Thymus (tissue), 11 donors: ENCODE measurements at regions not wholly inside any gene's neighbourhood (a gene's known extent, or its start where the extent isn't known, plus 50 kb on each side); places are given as distances from the start of the nearest gene placed in this dataset.
"Not testable (repeated sequence)": the region's sequence is repeated elsewhere in the genome, so short reads cannot be mapped to it uniquely, and the experiment has no call there.

Experiments
- DNase-seq, 9 donors: peaks; one replicate each; pipeline ENCODE4 v3.0.0-alpha.2; 2013; ENCODE audit warnings: low spot score in 9 of 9, low read depth in 6 of 9, missing footprints in 1 of 9
- H3K27ac ChIP-seq, 2 donors: one replicate each; pipeline ENCODE4 v1.5.1; 2013; ENCODE audit warnings: control low read depth in 1 of 2, low read depth in 1 of 2, low read length in 1 of 2, mild to moderate bottlenecking in 1 of 2, moderate library complexity in 1 of 2
- H3K27me3 ChIP-seq, 2 donors: one replicate each; pipeline ENCODE4 v1.5.1; 2013; ENCODE audit warnings: low read length in 1 of 2; ENCODE audit not compliant: control insufficient read depth in 2 of 2, insufficient read depth in 1 of 2
- H3K36me3 ChIP-seq, 2 donors: one replicate each; pipeline ENCODE4 v1.5.1; 2013; ENCODE audit warnings: low read length in 1 of 2, mild to moderate bottlenecking in 1 of 2, moderate library complexity in 1 of 2; ENCODE audit not compliant: control insufficient read depth in 2 of 2, insufficient read depth in 2 of 2
- H3K4me1 ChIP-seq, 2 donors: one replicate each; pipeline ENCODE4 v1.5.1; 2013; ENCODE audit warnings: low read length in 2 of 2; ENCODE audit not compliant: control insufficient read depth in 2 of 2, insufficient read depth in 2 of 2
- H3K4me3 ChIP-seq, 2 donors: one replicate each; pipeline ENCODE4 v1.5.1; 2013; ENCODE audit warnings: low read length in 2 of 2, control low read depth in 1 of 2, mild to moderate bottlenecking in 1 of 2
- H3K9me3 ChIP-seq, 2 donors: one replicate each; pipeline ENCODE4 v1.5.1; 2013; ENCODE audit warnings: low read length in 1 of 2, mild to moderate bottlenecking in 1 of 2; ENCODE audit not compliant: control insufficient read depth in 2 of 2, insufficient read depth in 1 of 2
- WGBS: extraction: QIAGEN DNeasy Blood & Tissue Kit; methylation state at CpG from one replicate; pipeline ENCODE4 v1.1.7; 2013; 5-methylcytosine and 5-hydroxymethylcytosine counted together
- donor health status: healthy.

DNA sequence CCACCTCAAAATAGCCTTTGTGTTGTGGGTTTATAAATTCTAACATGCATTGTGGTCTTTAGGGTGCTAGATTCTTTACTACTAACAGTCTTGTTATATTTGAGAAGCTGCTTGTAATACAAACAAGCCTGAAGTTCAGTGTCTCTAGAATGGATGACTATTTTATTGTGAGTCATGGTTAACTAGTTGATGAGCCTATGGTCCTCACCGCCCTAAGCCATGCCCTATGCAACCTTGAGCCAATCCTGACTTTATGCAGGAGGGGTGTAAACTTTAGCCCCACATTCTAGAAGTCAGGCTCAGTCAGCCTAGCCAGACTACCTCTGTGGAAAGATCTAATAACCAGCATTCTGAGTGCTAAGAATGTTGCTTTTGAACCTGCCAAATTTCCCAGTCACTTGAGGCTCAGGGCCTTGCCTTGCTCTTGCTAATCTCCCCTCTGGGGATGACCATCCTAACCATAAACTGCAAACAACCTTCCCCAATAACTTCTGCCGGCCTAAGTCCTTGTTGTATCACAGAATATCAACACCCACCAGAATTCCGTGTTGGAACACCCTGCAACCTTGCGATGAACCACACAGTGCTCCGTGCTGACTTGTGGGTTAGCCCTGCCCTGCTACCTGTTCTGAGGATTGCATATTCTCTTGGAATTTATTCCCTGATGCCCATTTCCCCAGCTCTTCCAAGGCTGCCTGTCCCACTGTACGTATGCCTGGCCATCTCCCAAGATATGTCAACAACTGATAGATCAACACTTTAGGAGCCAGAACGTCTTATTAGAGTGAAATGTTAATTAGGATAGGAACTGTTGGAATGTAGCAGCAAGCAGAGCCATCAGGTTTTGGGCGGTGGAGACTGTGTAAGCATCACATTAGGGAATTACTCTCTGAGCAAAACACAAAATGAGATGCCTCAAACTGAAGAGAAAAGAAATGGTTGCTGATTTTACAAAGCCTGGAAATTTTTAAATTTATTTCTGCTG lies 71.7 kb upstream of the CEP85L start:
- Histone ChIP-seq H3K27me3 (no peaks in the 10 kb centered on the region), H3K27ac (no peak overlapping the region), H3K36me3 (no peaks in the 10 kb centered on the region), H3K4me3 (no peak overlapping the region), H3K9me3 (no peaks in the 10 kb centered on the region), H3K4me1 (peaks cover 32 to 33% of the 10 kb centered on the region in 2 donors)
- 90% methylated on average over 8 of the region's 8 CpGs for WGBS
- DNase-seq, result no peak

DNA sequence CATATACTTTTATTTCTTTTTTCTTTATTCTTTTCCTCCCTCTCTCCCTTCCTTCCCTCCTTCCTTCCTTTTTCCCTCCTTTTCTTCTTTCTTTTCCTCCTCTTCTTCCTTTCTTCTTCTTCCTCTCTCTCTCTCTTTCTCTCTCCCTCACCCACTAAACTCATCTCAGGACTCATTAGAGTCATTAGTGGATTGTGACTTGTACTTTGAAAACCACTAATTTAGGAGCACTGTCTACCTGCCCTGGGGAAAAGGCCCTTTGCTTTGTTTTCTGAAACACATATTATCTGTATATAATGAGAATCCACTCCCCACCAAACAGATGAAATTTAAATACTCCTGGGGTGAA lies 68.7 kb upstream of the CEP85L start:
- no peak overlapping the region for H3K4me3 ChIP-seq
- H3K4me1 ChIP-seq, result peaks cover 32% of the 10 kb centered on the region in 2 donors
- peak overlapping the region; percentile 49 to 81 for H3K27ac ChIP-seq
- no peaks in the 10 kb centered on the region for H3K9me3 ChIP-seq
- DNase-seq, result no peak
- no peaks in the 10 kb centered on the region for H3K27me3 ChIP-seq
- no peaks in the 10 kb centered on the region for H3K36me3 ChIP-seq

GRCh38 chr6:118719351-118720124 lies 68.1 kb upstream of the CEP85L start:
- Histone ChIP-seq H3K9me3 (no peaks in the 10 kb centered on the region), H3K27ac (peak overlapping the region; percentile 81 to 92), H3K27me3 (no peaks in the 10 kb centered on the region), H3K4me3 (no peak overlapping the region), H3K4me1 (peaks cover 32% of the 10 kb centered on the region in 2 donors), H3K36me3 (no peaks in the 10 kb centered on the region)
- 37% methylated on average over 6 of the region's 6 CpGs for WGBS
- peak in 6 of 9 donors; percentile 37 to 84 (median 46) for DNase-seq

DNA sequence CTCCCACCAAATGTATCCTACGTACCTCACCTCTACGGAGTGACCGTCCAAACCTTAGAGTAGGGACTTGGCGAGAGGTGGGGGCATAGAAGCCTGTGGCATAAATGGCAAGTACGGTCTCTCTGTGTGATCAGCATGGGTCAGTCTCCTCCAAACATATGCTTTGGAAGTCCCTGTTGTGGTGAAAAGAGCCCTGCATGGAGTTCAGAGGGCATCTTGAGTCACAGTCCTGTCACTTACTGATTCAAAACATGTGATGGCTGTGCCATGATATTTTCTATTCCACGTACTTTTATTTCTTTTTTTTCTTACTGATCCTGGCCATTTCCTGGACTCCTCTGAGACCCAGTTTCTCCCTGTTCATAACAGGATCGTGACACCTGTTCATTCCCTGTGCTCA lies 67.5 kb upstream of the CEP85L start:
- Histone ChIP-seq H3K27ac (peak overlapping the region; percentile 46 to 81), H3K27me3 (no peaks in the 10 kb centered on the region), H3K9me3 (no peaks in the 10 kb centered on the region), H3K4me3 (no peak overlapping the region), H3K4me1 (peaks cover 32 to 34% of the 10 kb centered on the region in 2 donors), H3K36me3 (no peaks in the 10 kb centered on the region)
- no peak for DNase-seq
- WGBS, result 94% methylated on average over 7 of the region's 7 CpGs

DNA sequence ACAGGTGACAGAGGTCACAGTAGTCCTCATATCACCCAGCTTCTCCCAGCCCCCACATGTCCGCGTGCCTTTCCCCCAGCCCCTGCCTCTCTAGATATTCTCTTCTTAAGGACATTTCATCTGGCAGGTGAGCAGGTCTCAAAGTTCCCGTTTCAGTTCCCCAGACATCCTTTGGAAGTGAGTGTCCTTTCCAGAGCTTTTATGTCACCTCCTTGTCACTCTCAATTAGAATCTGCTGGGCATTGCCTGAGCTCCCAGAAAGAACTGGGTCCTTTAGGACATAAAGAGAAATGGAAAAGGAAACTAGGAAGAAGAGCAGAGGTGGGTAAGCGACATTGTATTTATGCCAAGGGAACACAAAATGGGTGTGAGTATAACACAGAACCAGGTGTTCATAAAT lies 66.9 kb upstream of the CEP85L start:
- WGBS, result 94% methylated on average over 4 of the region's 4 CpGs
- no peak overlapping the region for H3K27ac ChIP-seq

DNA sequence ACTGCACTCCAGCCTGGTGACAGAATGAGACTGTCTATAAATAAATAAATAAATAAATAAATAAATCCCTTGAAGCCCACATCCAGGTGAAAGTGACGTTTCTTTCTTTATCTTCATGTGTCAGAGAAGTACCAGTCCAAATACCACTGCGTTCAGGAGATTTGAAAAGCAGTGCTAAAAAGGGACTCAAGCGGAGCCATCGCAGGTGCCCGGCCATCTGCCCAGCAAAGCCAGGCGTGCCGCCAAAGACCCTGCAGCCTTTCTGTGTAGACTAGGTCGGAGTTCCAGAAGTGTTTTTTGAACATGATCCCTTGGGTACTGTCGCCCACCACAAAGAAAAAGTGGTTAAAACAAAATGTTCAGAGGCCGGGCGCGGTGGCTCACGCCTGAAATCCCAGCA lies 65.7 kb upstream of the CEP85L start:
- 98% methylated on average over 13 of the region's 13 CpGs for WGBS
- no peaks in the 10 kb centered on the region for H3K27me3 ChIP-seq
- no peak overlapping the region for H3K27ac ChIP-seq
- H3K9me3 ChIP-seq, result no peaks in the 10 kb centered on the region
- H3K36me3 ChIP-seq, result no peaks in the 10 kb centered on the region
- no peak overlapping the region for H3K4me3 ChIP-seq
- no peak for DNase-seq
- peaks cover 37 to 47% of the 10 kb centered on the region in 2 donors for H3K4me1 ChIP-seq

More for the DNA sequence above, 66.9 kb upstream of the CEP85L start:
- H3K36me3 ChIP-seq, result no peaks in the 10 kb centered on the region
- DNase-seq, result peak in 1 of 9 donors; percentile 25
- H3K27me3 ChIP-seq, result no peaks in the 10 kb centered on the region
- H3K9me3 ChIP-seq, result no peaks in the 10 kb centered on the region
- peaks cover 32 to 39% of the 10 kb centered on the region in 2 donors for H3K4me1 ChIP-seq
- no peak overlapping the region for H3K4me3 ChIP-seq

DNA sequence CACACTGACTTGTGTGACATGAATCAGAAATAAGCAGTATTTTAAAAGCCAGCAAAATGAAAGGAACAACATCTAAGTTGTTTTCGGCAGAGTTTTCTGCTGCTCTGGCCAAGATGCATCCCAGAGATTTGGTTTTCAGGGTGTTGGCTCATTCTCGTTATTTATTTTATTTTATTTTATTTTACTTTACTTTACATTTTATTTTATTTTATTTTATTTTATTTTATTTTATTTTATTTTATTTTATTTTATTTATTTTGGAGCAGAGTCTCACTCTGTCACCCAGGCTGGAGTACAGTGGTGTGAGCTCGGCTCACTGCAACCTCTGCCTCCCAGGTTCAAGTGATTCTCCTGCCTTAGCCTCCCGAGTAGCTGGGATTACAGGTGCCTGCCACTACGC lies 64.5 kb upstream of the CEP85L start:
- 96% methylated on average over 5 of the region's 5 CpGs for WGBS
- not testable (repeated sequence) for DNase-seq, H3K27ac ChIP-seq

DNA sequence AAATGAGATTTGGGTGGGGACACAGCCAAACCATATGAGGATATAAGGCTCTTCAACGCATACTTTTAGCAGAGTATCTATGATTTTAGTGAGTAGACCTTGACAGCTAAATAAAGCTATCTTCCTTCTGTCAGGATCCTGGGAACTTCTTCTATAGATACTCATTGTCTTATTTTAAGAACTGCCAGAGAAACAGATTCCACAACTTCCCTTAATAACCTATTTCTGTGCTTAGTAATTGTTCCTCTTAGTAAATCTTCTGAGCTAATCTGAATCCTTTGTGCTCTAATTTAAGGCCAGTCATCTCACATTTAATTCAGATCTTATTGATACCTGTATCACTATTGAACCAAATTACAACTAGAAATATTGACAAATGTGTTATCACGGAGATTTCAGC lies 64.0 kb upstream of the CEP85L start:
- no peaks in the 10 kb centered on the region for H3K36me3 ChIP-seq
- DNase-seq, result no peak
- no peaks in the 10 kb centered on the region for H3K27me3 ChIP-seq
- no peak overlapping the region for H3K4me3 ChIP-seq
- H3K9me3 ChIP-seq, result no peaks in the 10 kb centered on the region
- H3K27ac ChIP-seq, result no peak overlapping the region
- over 99% methylated on average over 2 of the region's 2 CpGs for whole genome bisulfite sequencing
- peaks cover 33 to 52% of the 10 kb centered on the region in 2 donors for H3K4me1 ChIP-seq

More for the DNA sequence above, 64.5 kb upstream of the CEP85L start:
- H3K27me3 ChIP-seq, H3K36me3 ChIP-seq, H3K4me3 ChIP-seq, H3K9me3 ChIP-seq: not testable (repeated sequence)
- peaks cover 34 to 48% of the 10 kb centered on the region in 2 donors for H3K4me1 ChIP-seq

GRCh38 chr6:118714756-118715155 lies 63.4 kb upstream of the CEP85L start:
- Histone ChIP-seq H3K27me3 (no peaks in the 10 kb centered on the region), H3K4me3 (no peak overlapping the region), H3K4me1 (peaks cover 32 to 51% of the 10 kb centered on the region in 2 donors), H3K27ac (no peak overlapping the region), H3K36me3 (no peaks in the 10 kb centered on the region), H3K9me3 (no peaks in the 10 kb centered on the region)
- DNase-seq, result no peak
- WGBS, result 98% methylated on average over 3 of the region's 3 CpGs
